CD4-positive, alpha-beta T cell (primary cell): ENCODE measurements at regions not wholly inside any gene's neighbourhood (a gene's known extent, or its start where the extent isn't known, plus 50 kb on each side); places are given as distances from the start of the nearest gene placed in this dataset.

Experiments used
- ATAC-seq: fragments of 200-7000 bp; cut with Tn5 transposase; one replicate; pipeline ENCODE4 v1.10.0; 2022; ENCODE audit warnings: mild to moderate bottlenecking; ENCODE audit not compliant: poor library complexity
- CTCF ChIA-PET: fragments of 350-600 bp; sonication (Branson Sonifier 250); formaldehyde crosslinking; loops from one replicate; lab custom pipeline; 2021; ENCODE audit warnings: antibody characterized with exemption, inconsistent platforms; lab: Charles Lee
- POLR2A ChIA-PET: fragments of 350-600 bp; sonication (Branson Sonifier 250); formaldehyde crosslinking; loops from one replicate; lab custom pipeline; 2021; ENCODE audit warnings: antibody characterized with exemption, inconsistent platforms; lab: Charles Lee
- DNase-seq, 14 experiments: peaks; one replicate each; pipeline ENCODE4 v3.0.0-alpha.2; 2013 to 2020; ENCODE audit warnings: mixed read lengths in 2 of 14
- H3K27ac ChIP-seq, 2 donors: one replicate each; pipeline versions ENCODE4 v1.5.1 to v1.7.0; 2013; ENCODE audit warnings: low read length in 2 of 2, low read depth in 1 of 2, mild to moderate bottlenecking in 1 of 2
- H3K27me3 ChIP-seq, 2 experiments: 1 replicate in 1 of 2; 2 replicates in 1 of 2; pipeline versions ENCODE4 v1.6.1 to v1.7.0; 2013; ENCODE audit warnings: low read length in 2 of 2, control low read depth in 1 of 2, mild to moderate bottlenecking in 1 of 2, moderate library complexity in 1 of 2; ENCODE audit not compliant: insufficient read depth in 2 of 2, control insufficient read depth in 1 of 2
- H3K36me3 ChIP-seq: one replicate; pipeline ENCODE4 v1.6.1; 2013; ENCODE audit warnings: low read length, control low read depth; ENCODE audit not compliant: insufficient read depth
- H3K4me1 ChIP-seq: one replicate; pipeline ENCODE4 v1.6.1; 2013; ENCODE audit warnings: low read length, control low read depth; ENCODE audit not compliant: insufficient read depth
- H3K4me3 ChIP-seq: one replicate; pipeline ENCODE4 v1.5.1; 2013; ENCODE audit warnings: mild to moderate bottlenecking, low read length, moderate library complexity
- H3K9me3 ChIP-seq, 2 experiments: 1 replicate in 1 of 2; 2 replicates in 1 of 2; pipeline versions ENCODE4 v1.6.1 to v1.7.0; 2013; ENCODE audit warnings: low read length in 2 of 2, mild to moderate bottlenecking in 2 of 2, control low read depth in 1 of 2, moderate library complexity in 1 of 2; ENCODE audit not compliant: control insufficient read depth in 1 of 2, insufficient read depth in 1 of 2
- H3K27ac Mint-ChIP-seq: one replicate; pipeline ENCODE4 v1.8.0; 2020; ENCODE audit warnings: mixed read lengths
- H3K27me3 Mint-ChIP-seq: one replicate; pipeline ENCODE4 v1.8.0; 2021; ENCODE audit warnings: mixed read lengths
- H3K36me3 Mint-ChIP-seq: one replicate; pipeline ENCODE4 v1.8.0; 2021; ENCODE audit warnings: low read depth, mixed read lengths
- H3K4me1 Mint-ChIP-seq: one replicate; pipeline ENCODE4 v1.8.0; 2021; ENCODE audit warnings: low read depth, mixed read lengths
- H3K4me3 Mint-ChIP-seq: one replicate; pipeline ENCODE4 v1.8.0; 2020; ENCODE audit warnings: mild to moderate bottlenecking, mixed read lengths
- H3K9me3 Mint-ChIP-seq: one replicate; pipeline ENCODE4 v1.8.0; 2020; ENCODE audit warnings: mixed read lengths
- intact Hi-C, 2 experiments: fragments of 100-400 bp; cut with DNase I in 1 of 2; cut with micrococcal nuclease in 1 of 2; formaldehyde crosslinking; loops; one replicate each; pipeline versions ENCODE4 v1.15.1 to v1.9.0; 2023 to 2025; cut with DNase I, micrococcal nuclease
- TF ChIP-seq, protein P1 (sequence below): fragments of 200-600 bp; IDR thresholded peaks from one replicate; pipeline ENCODE4 v1.8.0; 2022; ENCODE audit warnings: antibody characterized with exemption, mild to moderate bottlenecking

DNA sequence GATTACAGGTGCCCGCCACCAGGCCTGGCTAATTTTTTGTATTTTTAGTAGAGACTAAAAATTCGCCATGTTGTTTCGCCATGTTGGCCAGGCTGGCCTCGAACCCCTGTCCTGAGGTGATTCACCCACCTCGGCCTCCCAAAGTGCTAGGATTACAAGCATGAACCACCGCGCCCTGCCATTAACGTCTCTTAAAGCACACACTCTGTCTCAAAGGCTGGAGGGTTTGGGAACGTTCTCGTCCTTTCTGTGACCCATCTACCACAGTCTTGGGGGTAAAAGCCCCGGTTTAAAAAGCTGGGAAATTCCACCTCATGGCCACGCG is 57.8 kb upstream of the ARID1B start:
- intact Hi-C loops = no loop called here
- TF ChIP-seq, protein P1, sequence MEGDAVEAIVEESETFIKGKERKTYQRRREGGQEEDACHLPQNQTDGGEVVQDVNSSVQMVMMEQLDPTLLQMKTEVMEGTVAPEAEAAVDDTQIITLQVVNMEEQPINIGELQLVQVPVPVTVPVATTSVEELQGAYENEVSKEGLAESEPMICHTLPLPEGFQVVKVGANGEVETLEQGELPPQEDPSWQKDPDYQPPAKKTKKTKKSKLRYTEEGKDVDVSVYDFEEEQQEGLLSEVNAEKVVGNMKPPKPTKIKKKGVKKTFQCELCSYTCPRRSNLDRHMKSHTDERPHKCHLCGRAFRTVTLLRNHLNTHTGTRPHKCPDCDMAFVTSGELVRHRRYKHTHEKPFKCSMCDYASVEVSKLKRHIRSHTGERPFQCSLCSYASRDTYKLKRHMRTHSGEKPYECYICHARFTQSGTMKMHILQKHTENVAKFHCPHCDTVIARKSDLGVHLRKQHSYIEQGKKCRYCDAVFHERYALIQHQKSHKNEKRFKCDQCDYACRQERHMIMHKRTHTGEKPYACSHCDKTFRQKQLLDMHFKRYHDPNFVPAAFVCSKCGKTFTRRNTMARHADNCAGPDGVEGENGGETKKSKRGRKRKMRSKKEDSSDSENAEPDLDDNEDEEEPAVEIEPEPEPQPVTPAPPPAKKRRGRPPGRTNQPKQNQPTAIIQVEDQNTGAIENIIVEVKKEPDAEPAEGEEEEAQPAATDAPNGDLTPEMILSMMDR = no peak
- peak in 3 of 14 experiments; percentile 1 to 12 (median 6) for DNase-seq
- Histone ChIP-seq H3K4me3 (peak overlapping the region; percentile 62), H3K4me1 (peaks cover 15% of the 10 kb centered on the region), H3K27me3 (no peaks in the 10 kb centered on the region), H3K27ac (peak overlapping the region in 1 of 2 donors; percentile 52), H3K9me3 (no peaks in the 10 kb centered on the region), H3K36me3 (no peaks in the 10 kb centered on the region)
- Mint-ChIP-seq H3K4me1 (peaks cover 26% of the 10 kb centered on the region), H3K27me3 (no peaks in the 10 kb centered on the region), H3K27ac (peak overlapping the region; percentile 97), H3K9me3 (no peaks in the 10 kb centered on the region), H3K36me3 (no peaks in the 10 kb centered on the region), H3K4me3 (peak overlapping the region; percentile 91)
- POLR2A ChIA-PET = interaction anchor here (1.0 to 3.4 kb wide), 3 partner anchors 32 to 104 kb away, joined by 3 to 54 read pairs (median 5); partner anchors contain the start of gene ARID1B
- CTCF ChIA-PET = interaction anchor here (1.2 kb wide), 1 partner anchor 9 kb away, joined by 4 read pairs; no protein-coding TSS in a partner anchor
- no peak for ATAC-seq

DNA sequence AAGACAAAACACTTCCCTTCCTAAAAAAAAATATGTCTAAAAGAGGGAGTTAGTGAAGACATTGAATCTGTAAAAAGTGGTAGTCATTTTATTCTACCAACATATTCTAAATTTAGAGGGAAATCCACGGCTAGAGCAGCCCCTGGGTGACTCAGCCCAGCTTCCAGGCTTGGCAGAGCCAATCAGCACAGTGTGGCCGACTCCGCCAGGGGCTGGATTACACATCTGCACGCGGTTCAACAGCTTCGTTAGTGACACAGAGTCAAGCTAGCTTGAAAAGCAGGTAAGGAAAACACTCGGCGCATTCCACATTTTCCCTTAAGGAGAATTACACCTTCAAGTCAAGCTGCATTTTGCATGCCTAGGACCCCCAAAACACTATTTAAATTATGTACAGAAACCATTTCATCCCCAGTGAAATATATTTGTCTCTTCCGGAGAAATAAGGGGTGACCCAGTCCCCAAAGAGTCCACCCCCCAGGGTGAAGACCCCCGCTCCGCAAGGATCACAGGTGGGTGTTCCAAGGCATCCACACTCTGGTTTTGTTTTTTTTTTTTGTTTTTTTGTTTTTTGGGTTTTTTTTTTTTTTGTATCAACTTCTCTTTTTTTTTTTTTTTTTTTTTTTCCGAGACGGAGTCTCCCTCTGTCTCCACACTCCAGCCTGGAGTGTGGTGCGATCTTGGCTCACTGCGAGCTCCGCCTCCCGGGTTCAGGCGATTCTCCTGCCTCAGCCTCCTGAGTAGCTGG is 58.4 kb upstream of the ARID1B start:
- no peak for ATAC-seq
- peak overlapping the region; percentile 97 for H3K27ac Mint-ChIP-seq
- Histone ChIP-seq H3K27me3 (no peaks in the 10 kb centered on the region), H3K36me3 (no peaks in the 10 kb centered on the region), H3K9me3 (no peaks in the 10 kb centered on the region), H3K27ac (no peak overlapping the region), H3K4me3 (no peak overlapping the region), H3K4me1 (peaks cover 15% of the 10 kb centered on the region)
- ChIA-PET CTCF (interaction anchor here (1.2 kb wide), 1 partner anchor 9 kb away, joined by 4 read pairs; no protein-coding TSS in a partner anchor), POLR2A (interaction anchor here (1.0 to 3.4 kb wide), 3 partner anchors 31 to 104 kb away, joined by 3 to 54 read pairs (median 5); partner anchors contain the start of gene ARID1B)
- no peaks in the 10 kb centered on the region for H3K36me3 Mint-ChIP-seq
- H3K4me1 Mint-ChIP-seq = peaks cover 26% of the 10 kb centered on the region
- DNase-seq = peak in 1 of 14 experiments; percentile 28
- no peaks in the 10 kb centered on the region for H3K27me3 Mint-ChIP-seq
- intact Hi-C loops = no loop called here
- peak overlapping the region; percentile 20 for H3K4me3 Mint-ChIP-seq
- TF ChIP-seq, protein P1 = no peak
- H3K9me3 Mint-ChIP-seq = no peaks in the 10 kb centered on the region

DNA sequence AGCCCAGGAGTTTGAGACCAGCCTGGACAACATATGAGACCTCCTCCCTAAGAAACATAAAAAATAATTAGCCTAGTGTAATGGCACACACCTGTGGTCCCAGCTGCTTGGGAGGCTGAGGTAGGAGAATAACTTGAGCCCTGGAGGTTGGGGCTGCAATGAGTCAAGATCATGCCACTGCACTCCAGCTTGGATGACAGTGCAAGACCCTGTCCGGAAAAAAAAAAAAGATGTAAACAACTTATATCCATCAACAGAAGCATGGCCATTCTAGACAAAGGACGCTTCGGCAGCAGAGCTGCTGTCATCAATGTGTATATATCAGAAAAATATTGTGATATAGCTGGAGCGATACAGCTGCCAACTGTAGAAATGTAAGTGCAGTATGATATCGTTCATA is 59.6 kb upstream of the ARID1B start:
- no peaks in the 10 kb centered on the region for H3K36me3 Mint-ChIP-seq
- DNase-seq (no peak), ATAC-seq (no peak)
- TF ChIP-seq, protein P1 = no peak
- no peaks in the 10 kb centered on the region for H3K9me3 ChIP-seq
- no peaks in the 10 kb centered on the region for H3K27me3 ChIP-seq
- no peaks in the 10 kb centered on the region for H3K36me3 ChIP-seq
- H3K4me3 Mint-ChIP-seq = no peak overlapping the region
- H3K4me1 ChIP-seq = peaks cover 15% of the 10 kb centered on the region
- H3K4me3 ChIP-seq = no peak overlapping the region
- H3K27ac ChIP-seq = no peak overlapping the region
- no peaks in the 10 kb centered on the region for H3K9me3 Mint-ChIP-seq
- CTCF ChIA-PET = no interaction called here
- peak overlapping the region; percentile 17 for H3K27ac Mint-ChIP-seq
- intact Hi-C loops = loop anchor here in 1 of 2 experiments (2.0 kb wide), 1 partner anchor 27 kb away; no protein-coding TSS in a partner anchor
- no peaks in the 10 kb centered on the region for H3K27me3 Mint-ChIP-seq
- POLR2A ChIA-PET = interaction anchor here (0.9 kb wide), 1 partner anchor 31 kb away, joined by 3 read pairs; no protein-coding TSS in a partner anchor
- H3K4me1 Mint-ChIP-seq = peaks cover 26% of the 10 kb centered on the region
